Uterus (tissue), 3 donors: ENCODE measurements at regions not wholly inside any gene's neighbourhood (a gene's known extent, or its start where the extent isn't known, plus 50 kb on each side); places are given as distances from the start of the nearest gene placed in this dataset.
"Not testable (repeated sequence)": the region's sequence is repeated elsewhere in the genome, so short reads cannot be mapped to it uniquely, and the experiment has no call there.

Source experiments
- DNase-seq, 2 donors: peaks; one replicate each; pipeline ENCODE4 v3.0.0-alpha.2; 2019 to 2020
- H3K27ac ChIP-seq, 2 donors: fragments of 200-600 bp; sonication (generic); 1 replicate in 1 of 2; 2 replicates in 1 of 2; pipeline ENCODE4 v1.5.1; 2016 to 2018
- H3K27me3 ChIP-seq, 2 donors: fragments of 200-600 bp; sonication (generic); one replicate each; pipeline ENCODE4 v1.5.1; 2018 to 2019; ENCODE audit warnings: control low read depth in 1 of 2
- H3K36me3 ChIP-seq, 2 donors: fragments of 200-600 bp; sonication (generic); one replicate each; pipeline ENCODE4 v1.5.1; 2019; ENCODE audit warnings: control low read depth in 1 of 2
- H3K4me1 ChIP-seq, 2 donors: fragments of 200-600 bp; sonication (generic); one replicate each; pipeline ENCODE4 v1.5.1; 2018 to 2019; ENCODE audit warnings: control low read depth in 1 of 2
- H3K4me3 ChIP-seq, 2 donors: fragments of 200-600 bp; sonication (generic); 1 replicate in 1 of 2; 2 replicates in 1 of 2; pipeline ENCODE4 v1.5.1; 2018 to 2019; ENCODE audit warnings: mild to moderate bottlenecking in 1 of 2
- H3K9me3 ChIP-seq, 2 donors: fragments of 200-600 bp; sonication (generic); one replicate each; pipeline ENCODE4 v1.5.1; 2019; ENCODE audit warnings: control low read depth in 1 of 2
- POLR2A ChIP-seq, 2 donors: fragments of 450-650 bp; IDR thresholded peaks; one replicate each; pipeline ENCODE4 v1.6.1; 2016; ENCODE audit warnings: antibody characterized with exemption in 2 of 2, mild to moderate bottlenecking in 1 of 2, moderate library complexity in 1 of 2
- intact Hi-C: fragments of 100-400 bp; cut with DNase I; formaldehyde crosslinking; loops from one replicate; pipeline ENCODE4 v1.15.1; 2023; ENCODE audit warnings: low total_unique reads
- TF ChIP-seq, protein P1 (sequence below), 4 experiments: fragments of 200-600 bp in 2 of 4; fragments of 450-650 bp in 2 of 4; sonication (generic) in 2 of 4; IDR thresholded peaks; one replicate each; pipeline ENCODE4 v1.5.1; 2016 to 2019; ENCODE audit warnings: antibody characterized with exemption in 4 of 4, mild to moderate bottlenecking in 2 of 4, moderate library complexity in 1 of 4
- donor health status: DM: yes; HTN: yes; CAD: no.

DNA sequence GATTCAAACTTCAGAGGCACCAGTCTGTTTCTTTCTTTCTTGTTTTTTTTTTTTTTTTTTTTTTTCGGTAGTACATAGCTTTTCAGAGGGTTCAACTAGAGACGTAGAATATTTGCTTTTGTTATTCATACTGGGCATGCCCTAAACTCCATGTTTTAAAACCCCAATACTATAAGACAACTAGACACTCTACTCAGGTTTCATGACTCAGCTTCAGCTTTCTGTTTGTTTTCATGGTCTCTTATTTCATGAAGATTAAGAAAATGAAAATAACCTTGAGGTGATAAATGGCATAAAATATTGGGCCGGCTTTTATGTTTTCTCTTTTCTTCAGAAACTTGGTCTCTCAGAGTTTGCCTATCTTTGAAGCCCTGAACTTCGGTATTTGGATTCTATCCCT, 2126.3 kb upstream of the ACO1 start:
- TF ChIP-seq POLR2A (IDR thresholded peaks at IDR 0.05): no peak
- TF ChIP-seq, protein P1, sequence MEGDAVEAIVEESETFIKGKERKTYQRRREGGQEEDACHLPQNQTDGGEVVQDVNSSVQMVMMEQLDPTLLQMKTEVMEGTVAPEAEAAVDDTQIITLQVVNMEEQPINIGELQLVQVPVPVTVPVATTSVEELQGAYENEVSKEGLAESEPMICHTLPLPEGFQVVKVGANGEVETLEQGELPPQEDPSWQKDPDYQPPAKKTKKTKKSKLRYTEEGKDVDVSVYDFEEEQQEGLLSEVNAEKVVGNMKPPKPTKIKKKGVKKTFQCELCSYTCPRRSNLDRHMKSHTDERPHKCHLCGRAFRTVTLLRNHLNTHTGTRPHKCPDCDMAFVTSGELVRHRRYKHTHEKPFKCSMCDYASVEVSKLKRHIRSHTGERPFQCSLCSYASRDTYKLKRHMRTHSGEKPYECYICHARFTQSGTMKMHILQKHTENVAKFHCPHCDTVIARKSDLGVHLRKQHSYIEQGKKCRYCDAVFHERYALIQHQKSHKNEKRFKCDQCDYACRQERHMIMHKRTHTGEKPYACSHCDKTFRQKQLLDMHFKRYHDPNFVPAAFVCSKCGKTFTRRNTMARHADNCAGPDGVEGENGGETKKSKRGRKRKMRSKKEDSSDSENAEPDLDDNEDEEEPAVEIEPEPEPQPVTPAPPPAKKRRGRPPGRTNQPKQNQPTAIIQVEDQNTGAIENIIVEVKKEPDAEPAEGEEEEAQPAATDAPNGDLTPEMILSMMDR (IDR thresholded peaks at IDR 0.05): no peak
- intact Hi-C loops: no loop called here
- no peaks in the 10 kb centered on the region for H3K36me3 ChIP-seq
- H3K9me3 ChIP-seq: no peaks in the 10 kb centered on the region
- no peak for DNase-seq
- no peaks in the 10 kb centered on the region for H3K4me1 ChIP-seq
- H3K27me3 ChIP-seq: no peaks in the 10 kb centered on the region
- H3K27ac ChIP-seq: no peak overlapping the region
- H3K4me3 ChIP-seq: no peak overlapping the region

DNA sequence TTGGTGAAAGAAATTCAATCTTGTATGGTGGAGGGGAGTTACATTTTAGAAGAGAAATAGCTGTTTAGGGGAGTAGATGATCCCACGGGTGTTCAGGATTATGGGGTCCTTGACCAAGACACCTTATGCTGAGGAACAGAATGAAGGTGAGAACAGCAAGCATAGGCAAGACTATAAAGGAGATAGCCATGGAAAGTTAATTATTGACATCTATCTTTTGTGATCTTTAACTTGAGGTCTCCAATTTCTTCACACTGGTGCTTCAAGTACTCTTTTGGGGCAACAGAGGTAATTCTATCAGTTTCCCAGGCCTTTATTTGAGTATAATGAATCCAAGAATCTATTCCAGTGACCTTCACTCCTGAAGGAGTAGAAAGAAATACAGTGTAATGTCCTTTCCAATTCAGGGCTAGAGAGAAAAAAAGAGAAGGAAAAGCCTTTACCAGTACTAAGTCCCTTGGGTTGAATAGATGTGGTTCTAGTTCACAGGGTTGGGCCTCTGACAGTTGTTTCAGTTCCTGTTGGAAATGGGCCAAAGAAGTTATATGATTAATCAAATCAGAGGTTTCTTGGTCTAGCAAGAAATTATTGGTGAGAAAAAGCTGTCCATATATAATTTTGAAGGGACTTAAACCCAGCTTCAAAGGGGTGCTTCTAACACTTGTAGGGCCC, 2104.1 kb upstream of the ACO1 start:
- no peak for TF ChIP-seq POLR2A (IDR thresholded peaks at IDR 0.05)
- TF ChIP-seq, protein P1 (IDR thresholded peaks at IDR 0.05): no peak
- intact Hi-C loops: no loop called here
- no peaks in the 10 kb centered on the region for H3K9me3 ChIP-seq
- no peak overlapping the region for H3K27ac ChIP-seq
- no peaks in the 10 kb centered on the region for H3K4me1 ChIP-seq
- no peaks in the 10 kb centered on the region for H3K27me3 ChIP-seq
- H3K4me3 ChIP-seq: no peak overlapping the region
- DNase-seq: no peak
- no peaks in the 10 kb centered on the region for H3K36me3 ChIP-seq

DNA sequence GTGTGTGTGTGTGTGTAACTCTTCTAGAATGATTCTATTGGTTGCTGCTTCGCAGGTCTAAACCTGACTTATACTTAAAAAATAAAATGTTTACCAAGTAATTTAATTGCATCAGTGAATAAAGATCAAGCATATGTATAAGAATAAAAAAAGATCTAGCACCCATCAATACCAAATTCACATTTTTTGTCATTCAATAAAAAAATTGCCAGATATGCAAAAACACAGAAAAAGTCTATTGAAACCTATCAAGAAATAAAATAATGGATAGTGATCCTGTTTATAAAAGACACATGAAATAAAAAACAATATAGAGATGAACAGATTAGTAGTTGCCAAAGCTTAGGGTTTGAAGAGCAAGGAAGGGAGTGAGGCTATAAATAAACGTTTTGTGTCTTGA, 2095.0 kb upstream of the ACO1 start:
- intact Hi-C loops: no loop called here
- TF ChIP-seq, protein P1 (IDR thresholded peaks at IDR 0.05): no peak
- no peak for TF ChIP-seq POLR2A (IDR thresholded peaks at IDR 0.05)
- H3K4me3 ChIP-seq: no peak overlapping the region
- H3K36me3 ChIP-seq: no peaks in the 10 kb centered on the region
- DNase-seq: no peak
- no peaks in the 10 kb centered on the region for H3K9me3 ChIP-seq
- no peaks in the 10 kb centered on the region for H3K4me1 ChIP-seq
- no peak overlapping the region for H3K27ac ChIP-seq
- H3K27me3 ChIP-seq: no peaks in the 10 kb centered on the region

DNA sequence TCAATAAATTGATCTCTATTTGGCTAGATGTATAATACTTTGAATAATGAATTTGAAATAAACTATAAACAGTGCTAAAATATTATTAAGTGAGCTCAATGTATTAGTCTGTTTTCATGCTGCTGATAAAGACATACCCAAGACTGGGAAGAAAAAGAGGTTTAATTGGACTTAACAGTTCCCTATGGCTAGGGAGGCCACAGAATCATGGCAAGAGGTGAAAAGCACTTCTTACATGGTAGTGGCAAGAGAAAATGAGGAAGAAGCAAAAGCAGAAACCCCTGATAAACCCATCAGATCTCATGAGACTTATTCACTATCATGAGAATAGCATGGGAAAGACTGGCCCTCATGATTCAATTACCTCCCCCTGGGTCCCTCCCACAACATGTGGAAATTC, 2092.4 kb upstream of the ACO1 start:
- DNase-seq, H3K4me1 ChIP-seq, H3K9me3 ChIP-seq, intact Hi-C loops, H3K27me3 ChIP-seq, H3K27ac ChIP-seq, H3K4me3 ChIP-seq, H3K36me3 ChIP-seq: not testable (repeated sequence)

DNA sequence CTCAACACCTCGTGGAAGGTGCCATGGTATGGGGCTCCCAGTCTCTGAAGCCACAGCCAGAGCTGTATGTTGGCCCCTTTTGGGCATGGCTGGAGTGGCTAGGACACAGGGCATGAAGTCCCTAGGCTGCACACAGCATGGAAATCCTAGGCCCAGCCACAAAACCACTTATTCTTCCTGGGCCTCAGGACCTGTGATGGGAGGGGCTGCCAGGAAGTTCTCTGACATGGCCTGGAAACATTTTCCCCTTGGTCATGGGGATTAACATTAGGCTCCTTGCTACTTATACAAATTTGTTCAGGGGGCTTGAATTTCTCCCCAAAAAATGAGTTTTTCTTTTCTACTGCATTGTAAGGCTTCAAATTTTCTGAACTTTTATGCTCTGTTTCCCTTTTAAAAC, 2091.2 kb upstream of the ACO1 start:
- no peaks in the 10 kb centered on the region for H3K9me3 ChIP-seq
- TF ChIP-seq POLR2A (IDR thresholded peaks at IDR 0.05): no peak
- TF ChIP-seq, protein P1 (IDR thresholded peaks at IDR 0.05): no peak
- no peaks in the 10 kb centered on the region for H3K4me1 ChIP-seq
- intact Hi-C loops: no loop called here
- no peak overlapping the region for H3K27ac ChIP-seq
- DNase-seq: no peak
- H3K27me3 ChIP-seq: no peaks in the 10 kb centered on the region
- H3K36me3 ChIP-seq: no peaks in the 10 kb centered on the region
- H3K4me3 ChIP-seq: no peak overlapping the region
